ENCODE measurements at regions not wholly inside any gene's neighbourhood (a gene's known extent, or its start where the extent isn't known, plus 50 kb on each side); places are given as distances from the start of the nearest gene placed in this dataset.

- Histone ChIP-seq H4K20me1 (ENCODE audit: insufficient read depth, low read length, poor library complexity, severe bottlenecking) (no peaks in the 10 kb centered on the region), H3F3A (ENCODE audit: low read depth) (no peaks in the 10 kb centered on the region), H3K4me1 (ENCODE audit: insufficient read depth, low read length, poor library complexity, severe bottlenecking) (peaks cover 18% of the 10 kb centered on the region), H3K9me3 (ENCODE audit: insufficient read depth, low read depth, low read length) (no peaks in the 10 kb centered on the region), H2AFZ (ENCODE audit: low read length) (no peak overlapping the region), H3K27me3 (ENCODE audit: insufficient read depth, low read length, poor library complexity, severe bottlenecking) (no peaks in the 10 kb centered on the region), H3K9me2 (replicated peaks; ENCODE audit: low read depth, low read length) (no peaks in the 10 kb centered on the region), H3K9ac (ENCODE audit: low read depth, low read length, poor library complexity, severe bottlenecking) (no peak overlapping the region), H3K4me3 (ENCODE audit: low read length, poor library complexity, severe bottlenecking) (no peak overlapping the region), H3K36me3 (ENCODE audit: insufficient read depth, low read length) (no peaks in the 10 kb centered on the region), H3K79me2 (ENCODE audit: insufficient read depth, low read length) (no peaks in the 10 kb centered on the region), H3K4me2 (ENCODE audit: low read depth, low read length, poor library complexity, severe bottlenecking) (no peak overlapping the region)
- TF ChIP-seq CTCF (conservative IDR thresholded peaks at IDR 0.05; ENCODE audit: low read length) (no peak), EZH2phosphoT487 (IDR thresholded peaks at IDR 0.05; ENCODE audit: borderline replicate concordance) (no peak)
Observed at GRCh38 chr7:17535776-17536175, 237.3 kb downstream of the AHR start.

- no peaks in the 10 kb centered on the region for H3K79me2 ChIP-seq (ENCODE audit: insufficient read depth, low read length)
- no peaks in the 10 kb centered on the region for H3K36me3 ChIP-seq (ENCODE audit: insufficient read depth, low read length)
- H3K4me3 ChIP-seq (ENCODE audit: low read length, poor library complexity, severe bottlenecking) = no peak overlapping the region
- no peak overlapping the region for H3K4me2 ChIP-seq (ENCODE audit: low read depth, low read length, poor library complexity, severe bottlenecking)
- H3K4me1 ChIP-seq (ENCODE audit: insufficient read depth, low read length, poor library complexity, severe bottlenecking) = no peaks in the 10 kb centered on the region
- no peaks in the 10 kb centered on the region for H3K27me3 ChIP-seq (ENCODE audit: insufficient read depth, low read length, poor library complexity, severe bottlenecking)
- H3K9me3 ChIP-seq (ENCODE audit: insufficient read depth, low read depth, low read length) = no peaks in the 10 kb centered on the region
- no peaks in the 10 kb centered on the region for H3F3A ChIP-seq (ENCODE audit: low read depth)
- no peaks in the 10 kb centered on the region for H3K9me2 ChIP-seq (replicated peaks; ENCODE audit: low read depth, low read length)
- no peak overlapping the region for H2AFZ ChIP-seq (ENCODE audit: low read length)
- H3K9ac ChIP-seq (ENCODE audit: low read depth, low read length, poor library complexity, severe bottlenecking) = no peak overlapping the region
- TF ChIP-seq CTCF (conservative IDR thresholded peaks at IDR 0.05; ENCODE audit: low read length) = no peak
- no peak for TF ChIP-seq EZH2phosphoT487 (IDR thresholded peaks at IDR 0.05; ENCODE audit: borderline replicate concordance)
- H4K20me1 ChIP-seq (ENCODE audit: insufficient read depth, low read length, poor library complexity, severe bottlenecking) = no peaks in the 10 kb centered on the region
Observed at GRCh38 chr7:17544401-17544800, 245.9 kb downstream of the AHR start.

DNA sequence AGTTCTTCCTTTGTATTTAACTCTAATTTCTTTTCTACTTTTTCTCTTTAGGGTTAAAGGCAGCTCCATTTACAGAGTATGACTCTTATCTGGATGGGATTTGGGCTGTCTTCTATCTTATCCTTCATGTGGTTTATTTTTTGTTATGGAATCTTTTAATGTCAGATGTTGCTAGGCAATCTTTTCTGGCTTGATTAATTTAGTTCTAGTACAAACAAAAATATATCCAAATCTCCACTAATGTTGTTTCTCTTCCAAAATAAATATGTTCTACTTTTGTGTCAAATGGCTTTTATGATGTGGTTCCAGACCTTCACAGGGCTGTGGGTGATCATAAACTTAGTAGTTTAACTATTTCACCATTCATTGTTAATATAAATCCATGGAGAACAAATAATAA is 246.9 kb downstream of the AHR start:
- Histone ChIP-seq H3K79me2 (ENCODE audit: insufficient read depth, low read length) (no peaks in the 10 kb centered on the region), H3K27me3 (ENCODE audit: insufficient read depth, low read length, poor library complexity, severe bottlenecking) (no peaks in the 10 kb centered on the region), H3K4me1 (ENCODE audit: insufficient read depth, low read length, poor library complexity, severe bottlenecking) (no peaks in the 10 kb centered on the region), H3K36me3 (ENCODE audit: insufficient read depth, low read length) (no peaks in the 10 kb centered on the region), H3F3A (ENCODE audit: low read depth) (no peaks in the 10 kb centered on the region), H3K9me2 (replicated peaks; ENCODE audit: low read depth, low read length) (no peaks in the 10 kb centered on the region), H2AFZ (ENCODE audit: low read length) (no peak overlapping the region), H4K20me1 (ENCODE audit: insufficient read depth, low read length, poor library complexity, severe bottlenecking) (no peaks in the 10 kb centered on the region), H3K9me3 (ENCODE audit: insufficient read depth, low read depth, low read length) (no peaks in the 10 kb centered on the region), H3K4me3 (ENCODE audit: low read length, poor library complexity, severe bottlenecking) (no peak overlapping the region), H3K9ac (ENCODE audit: low read depth, low read length, poor library complexity, severe bottlenecking) (no peak overlapping the region), H3K4me2 (ENCODE audit: low read depth, low read length, poor library complexity, severe bottlenecking) (no peak overlapping the region)
- TF ChIP-seq CTCF (conservative IDR thresholded peaks at IDR 0.05; ENCODE audit: low read length) = no peak
- TF ChIP-seq EZH2phosphoT487 (IDR thresholded peaks at IDR 0.05; ENCODE audit: borderline replicate concordance) = no peak

Measured in Loucy (cell line).